DND-41 (cell line): ENCODE measurements at regions not wholly inside any gene's neighbourhood (a gene's known extent, or its start where the extent isn't known, plus 50 kb on each side); places are given as distances from the start of the nearest gene placed in this dataset.

Source experiments
- ATAC-seq: fragments of 200-7000 bp; cut with Tn5 transposase; 3 replicates; pipeline ENCODE4 v1.9.1; 2021; ENCODE audit warnings: low read depth; ENCODE audit not compliant: insufficient read depth
- DNase-seq: peaks from one replicate; pipeline ENCODE4 v3.0.0-alpha.2; 2020
- H2AFZ ChIP-seq: 2 replicates; pipeline ENCODE4 v1.6.0; 2012; ENCODE audit warnings: low read depth, low read length
- H3K27ac ChIP-seq: 2 replicates; pipeline ENCODE4 v1.5.1; 2012; ENCODE audit warnings: low read length, inconsistent platforms
- H3K27me3 ChIP-seq: fragments of 200-600 bp; sonication (generic); 2 replicates; pipeline ENCODE4 v1.6.0; 2012; ENCODE audit warnings: low read length, mild to moderate bottlenecking, inconsistent platforms; ENCODE audit not compliant: insufficient read depth, poor library complexity
- H3K36me3 ChIP-seq: 2 replicates; pipeline ENCODE4 v1.5.1; 2012; ENCODE audit warnings: low read length, inconsistent platforms; ENCODE audit not compliant: insufficient read depth
- H3K4me1 ChIP-seq: 2 replicates; pipeline ENCODE4 v1.5.1; 2012; ENCODE audit warnings: mild to moderate bottlenecking, low read length; ENCODE audit not compliant: insufficient read depth
- H3K4me2 ChIP-seq: 2 replicates; pipeline ENCODE4 v1.6.0; 2012; ENCODE audit warnings: mild to moderate bottlenecking, moderate library complexity, low read length, inconsistent platforms; ENCODE audit not compliant: insufficient read depth
- H3K4me3 ChIP-seq, 2 experiments: fragments of 200-600 bp in 1 of 2; shearing (Covaris generic) in 1 of 2; 2 replicates each; pipeline ENCODE4 v1.5.1; 2012 to 2016; ENCODE audit warnings: inconsistent platforms in 2 of 2, low read length in 2 of 2, mild to moderate bottlenecking in 2 of 2, low read depth in 1 of 2, moderate library complexity in 1 of 2
- H3K79me2 ChIP-seq: 2 replicates; pipeline ENCODE4 v1.6.0; 2012; ENCODE audit warnings: low read length, inconsistent platforms; ENCODE audit not compliant: insufficient read depth
- H3K9ac ChIP-seq: 2 replicates; pipeline ENCODE4 v1.6.0; 2012; ENCODE audit warnings: low read depth, mild to moderate bottlenecking, inconsistent platforms, low read length, moderate library complexity
- H3K9me3 ChIP-seq: 2 replicates; pipeline ENCODE4 v1.5.1; 2012; ENCODE audit warnings: low read length, moderate library complexity, mild to moderate bottlenecking, inconsistent platforms; ENCODE audit not compliant: insufficient read depth, severe bottlenecking
- H4K20me1 ChIP-seq: 2 replicates; pipeline ENCODE4 v1.6.0; 2012; ENCODE audit warnings: low read length; ENCODE audit not compliant: insufficient read depth
- CTCF ChIP-seq: IDR thresholded peaks from 2 replicates; pipeline ENCODE4 v1.5.1; 2012; ENCODE audit warnings: borderline replicate concordance, low read length, moderate library complexity, mild to moderate bottlenecking; ENCODE audit not compliant: poor library complexity, severe bottlenecking; ENCODE audit errors: extremely low read depth
- EZH2 ChIP-seq: IDR thresholded peaks from 3 replicates; pipeline ENCODE4 v1.6.1; 2012; ENCODE audit warnings: borderline replicate concordance, low read depth, mild to moderate bottlenecking, moderate library complexity, low read length, inconsistent platforms; ENCODE audit not compliant: severe bottlenecking

GRCh38 chr16:48105976-48106375 lies 49.8 kb downstream of the ABCC12 start:
- Histone ChIP-seq H3K36me3 (no peaks in the 10 kb centered on the region), H3K27me3 (no peaks in the 10 kb centered on the region), H3K9ac (no peak overlapping the region), H3K4me3 (no peak overlapping the region), H3K9me3 (no peaks in the 10 kb centered on the region), H3K4me1 (no peaks in the 10 kb centered on the region), H2AFZ (no peak overlapping the region), H3K4me2 (no peak overlapping the region), H4K20me1 (no peaks in the 10 kb centered on the region), H3K79me2 (no peaks in the 10 kb centered on the region), H3K27ac (no peak overlapping the region)
- ATAC-seq (no peak), DNase-seq (no peak)
- TF ChIP-seq CTCF: no peak
- TF ChIP-seq EZH2: no peak

GRCh38 chr16:48105456-48105855 lies 50.3 kb downstream of the ABCC12 start:
- Histone ChIP-seq H3K79me2 (no peaks in the 10 kb centered on the region), H2AFZ (no peak overlapping the region), H3K4me3 (no peak overlapping the region), H3K4me2 (no peak overlapping the region), H3K9ac (no peak overlapping the region), H3K4me1 (no peaks in the 10 kb centered on the region), H3K9me3 (no peaks in the 10 kb centered on the region), H3K36me3 (no peaks in the 10 kb centered on the region), H4K20me1 (no peaks in the 10 kb centered on the region), H3K27ac (no peak overlapping the region), H3K27me3 (no peaks in the 10 kb centered on the region)
- TF ChIP-seq EZH2 (no peak), CTCF (no peak)
- ATAC-seq (no peak), DNase-seq (no peak)

GRCh38 chr16:48103591-48103990 lies 52.2 kb downstream of the ABCC12 start:
- Histone ChIP-seq H3K27me3 (no peaks in the 10 kb centered on the region), H3K9me3 (no peaks in the 10 kb centered on the region), H4K20me1 (no peaks in the 10 kb centered on the region), H3K79me2 (no peaks in the 10 kb centered on the region), H2AFZ (no peak overlapping the region), H3K4me2 (no peak overlapping the region), H3K9ac (no peak overlapping the region), H3K36me3 (no peaks in the 10 kb centered on the region), H3K4me3 (no peak overlapping the region), H3K27ac (no peak overlapping the region), H3K4me1 (no peaks in the 10 kb centered on the region)
- DNase-seq (no peak), ATAC-seq (no peak)
- no peak for TF ChIP-seq EZH2
- no peak for TF ChIP-seq CTCF
